Posterior cingulate gyrus (tissue), 11 donors: ENCODE measurements at regions not wholly inside any gene's neighbourhood (a gene's known extent, or its start where the extent isn't known, plus 50 kb on each side); places are given as distances from the start of the nearest gene placed in this dataset.
"Not testable (repeated sequence)": the region's sequence is repeated elsewhere in the genome, so short reads cannot be mapped to it uniquely, and the experiment has no call there.

Source experiments
- DNase-seq, 10 donors: peaks; one replicate each; pipeline versions ENCODE4 v3.0.0 to v3.0.0-alpha.2; 2020 to 2021; ENCODE audit warnings: mixed read lengths in 3 of 10
- intact Hi-C: fragments of 100-400 bp; cut with DNase I; formaldehyde crosslinking; loops from one replicate; pipeline ENCODE4 v1.15.1; 2023

DNA sequence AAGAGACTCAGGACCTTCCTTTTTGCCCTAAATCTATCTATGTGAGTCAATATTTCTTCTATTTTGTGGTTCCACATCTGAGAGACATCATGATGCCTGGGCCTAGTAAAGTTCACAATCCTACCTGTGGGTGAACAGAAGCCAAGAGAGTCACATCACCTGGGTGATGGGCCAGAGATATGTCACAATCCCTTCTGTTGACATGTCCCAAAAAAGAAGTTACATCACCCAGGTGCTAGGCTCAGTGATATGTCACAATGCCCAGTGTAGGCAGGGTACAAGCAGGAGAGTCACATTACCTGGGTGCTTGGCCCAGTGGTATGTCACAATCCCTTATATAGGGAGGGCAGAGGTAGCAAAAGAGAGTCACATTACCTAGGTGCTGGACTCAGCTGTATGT, 2101.9 kb downstream of the TP53TG3F start:
- DNase-seq: no peak
- intact Hi-C loops: no loop called here

DNA sequence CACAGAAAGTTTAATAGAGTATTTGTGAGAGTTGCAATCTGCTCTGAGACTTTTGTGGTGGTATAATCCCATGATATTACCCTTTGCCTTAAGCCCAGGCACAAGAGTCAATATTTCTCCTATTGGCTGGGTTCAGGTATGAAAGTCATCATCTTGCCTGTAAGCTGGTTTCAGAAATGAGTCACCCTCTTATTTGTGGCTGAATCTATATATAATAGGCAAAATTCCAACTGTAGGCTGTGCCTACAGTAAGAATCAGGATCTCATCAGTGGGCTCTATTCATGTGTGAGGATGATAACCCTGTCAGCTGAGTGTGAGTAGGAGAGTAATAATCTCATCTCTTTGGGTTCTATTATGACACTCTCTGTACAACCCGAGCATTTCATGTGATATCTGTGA, 2103.1 kb downstream of the TP53TG3F start:
- intact Hi-C loops: no loop called here
- DNase-seq: no peak

DNA sequence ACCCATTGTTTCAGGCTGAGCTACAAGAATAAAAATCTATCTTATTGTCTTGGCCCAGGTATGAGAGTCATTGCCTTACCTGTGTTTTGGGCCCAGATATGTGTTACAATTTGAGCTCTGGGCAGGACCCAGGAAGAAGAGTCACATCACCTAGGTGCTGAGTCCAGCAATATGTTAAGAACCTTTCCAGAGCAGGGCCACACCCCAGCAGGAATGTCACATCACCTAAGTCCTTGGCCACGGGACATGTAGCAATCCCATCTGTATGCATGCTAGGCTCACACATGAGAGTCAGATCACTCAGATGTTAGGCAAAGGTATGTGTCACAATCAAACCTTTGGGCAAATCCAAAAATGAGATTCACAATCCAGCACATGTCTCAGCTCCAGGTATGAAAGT, 2103.5 kb downstream of the TP53TG3F start:
- intact Hi-C loops: no loop called here
- DNase-seq: no peak

DNA sequence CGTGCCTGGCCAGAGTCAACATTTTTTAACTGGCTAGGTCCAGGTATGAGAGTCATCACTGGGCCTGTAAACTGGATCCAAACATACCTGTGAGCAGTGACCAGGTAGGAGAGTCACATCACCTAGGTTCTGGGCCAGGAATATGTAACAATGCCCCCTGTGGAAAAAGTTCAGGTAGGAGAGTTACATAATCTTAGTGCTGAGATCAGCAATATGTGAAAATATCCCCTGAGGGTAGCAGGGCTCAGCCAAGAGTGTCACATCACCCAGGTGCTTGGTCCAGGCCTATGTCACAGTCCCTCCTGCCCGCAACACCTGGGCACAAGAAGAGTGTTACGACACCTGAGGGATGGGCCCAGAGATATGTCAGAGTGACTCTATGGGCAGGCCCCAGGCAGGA, 2104.7 kb downstream of the TP53TG3F start:
- no peak for DNase-seq
- intact Hi-C loops: no loop called here

DNA sequence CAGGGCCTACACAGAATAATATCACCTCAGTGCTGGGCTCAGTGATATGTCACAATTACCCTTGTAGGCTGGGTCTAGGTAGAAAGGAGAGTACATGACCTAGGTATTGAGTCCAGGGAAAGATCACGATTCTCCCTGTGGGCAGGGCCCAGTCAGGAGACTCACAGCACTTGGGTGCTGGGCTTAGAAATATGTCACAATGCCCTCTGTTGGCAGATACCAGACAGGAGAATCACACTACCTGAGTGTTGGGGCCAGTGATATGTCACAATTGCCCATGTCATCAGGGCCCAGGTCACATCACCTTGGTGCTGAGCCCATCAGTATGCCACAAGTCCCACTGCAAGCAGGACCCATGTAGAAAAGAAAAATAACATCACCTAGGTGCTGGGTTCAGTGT, 2105.5 kb downstream of the TP53TG3F start:
- DNase-seq: no peak

DNA sequence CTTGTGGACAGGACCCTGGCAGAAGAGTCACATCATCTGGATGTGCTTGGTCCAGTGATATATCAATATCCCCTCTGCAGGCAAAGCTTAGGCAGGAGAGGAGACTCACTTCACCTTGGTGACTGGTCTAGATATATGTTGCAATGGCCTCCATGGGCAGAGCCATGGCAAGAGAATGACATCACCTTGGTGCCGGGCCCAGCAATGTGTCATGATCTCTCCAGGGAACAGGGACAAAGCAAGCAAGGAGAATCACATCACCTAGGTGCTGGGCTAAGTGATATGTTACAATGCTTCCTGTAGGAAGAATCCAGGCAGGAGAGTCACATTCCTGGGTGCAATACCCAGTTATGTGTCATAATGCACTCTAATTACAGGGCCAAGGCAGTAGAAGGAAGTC, 2106.2 kb downstream of the TP53TG3F start:
- no peak for DNase-seq
- intact Hi-C loops: no loop called here

More for the DNA sequence above, 2105.5 kb downstream of the TP53TG3F start:
- intact Hi-C loops: no loop called here

DNA sequence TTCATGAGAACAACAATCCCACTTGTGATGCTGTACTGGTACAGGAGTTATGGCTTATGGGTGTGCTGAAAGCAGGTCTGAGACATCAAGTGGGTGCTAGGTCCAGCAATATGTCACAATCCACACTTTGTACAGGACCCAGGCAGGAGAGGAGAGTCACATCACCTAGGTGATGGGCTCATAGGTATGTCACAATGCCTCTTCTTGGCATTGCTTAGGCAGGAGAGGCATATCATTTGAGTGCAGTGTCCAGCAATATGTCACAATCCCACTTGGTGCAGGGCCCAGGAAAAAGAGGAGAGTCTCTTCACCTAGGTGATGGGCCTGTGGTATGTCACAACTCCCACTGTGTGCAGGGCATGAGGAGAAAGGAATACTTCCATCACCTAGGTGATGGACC, 2110.0 kb downstream of the TP53TG3F start:
- intact Hi-C loops: no loop called here
- DNase-seq: no peak

DNA sequence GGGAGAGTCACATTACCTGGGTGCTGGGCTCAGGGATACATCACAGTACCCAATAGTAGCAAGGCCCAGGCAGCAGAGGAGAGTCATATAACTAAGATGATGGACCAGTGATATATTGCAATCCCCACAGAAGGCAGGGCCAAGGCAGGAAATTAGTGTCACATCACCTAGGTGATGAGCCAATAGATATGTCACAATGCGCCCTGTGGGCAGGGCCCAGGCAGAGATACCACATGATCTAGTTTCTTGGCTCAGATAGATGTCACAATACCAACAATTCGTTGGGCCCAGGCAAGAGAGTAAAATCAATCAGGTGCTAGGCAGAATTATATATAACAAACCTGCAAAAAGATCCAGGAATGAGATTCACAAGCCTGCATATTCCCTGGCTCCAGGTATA, 2111.5 kb downstream of the TP53TG3F start:
- intact Hi-C loops: no loop called here
- no peak for DNase-seq

DNA sequence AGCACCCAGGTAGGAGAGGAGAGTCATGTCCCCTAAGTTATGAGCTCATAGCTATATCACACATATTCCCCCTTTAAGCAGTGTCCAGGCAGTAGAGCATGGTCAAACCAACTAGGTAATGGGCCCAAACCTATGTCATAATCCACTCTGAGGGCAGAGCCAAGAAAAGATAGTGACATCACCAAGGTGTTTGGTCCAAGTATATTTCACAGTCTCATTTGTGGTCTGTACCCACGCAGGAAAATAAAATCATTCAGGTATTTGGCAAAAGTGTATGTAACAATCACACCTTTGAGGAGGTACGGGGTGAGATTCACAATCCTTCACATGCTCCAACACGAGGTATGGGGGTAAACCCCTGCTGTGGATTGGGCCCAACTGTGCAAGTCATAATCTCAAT, 2112.8 kb downstream of the TP53TG3F start:
- DNase-seq: no peak
- intact Hi-C loops: no loop called here

DNA sequence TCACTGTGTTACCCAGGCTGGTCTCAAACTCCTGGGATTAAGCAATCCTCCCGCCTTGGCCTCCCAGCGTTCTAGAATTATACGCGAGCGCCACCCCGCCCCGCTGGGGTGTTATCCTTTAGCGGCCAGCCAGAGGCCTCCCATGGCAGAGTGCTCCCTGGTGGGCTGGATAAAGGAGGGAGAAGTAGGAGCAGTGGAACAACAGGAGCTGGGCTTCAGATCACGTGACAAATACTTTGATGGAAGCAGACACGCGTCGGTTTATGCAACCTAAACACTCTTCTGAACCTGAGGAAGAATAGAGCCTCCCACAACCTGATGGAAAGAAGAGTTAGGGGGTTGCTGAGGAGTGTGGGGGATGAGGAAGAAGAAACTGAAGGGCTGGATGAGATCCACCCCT, 2114.0 kb downstream of the TP53TG3F start:
- intact Hi-C loops: no loop called here
- DNase-seq: no peak

DNA sequence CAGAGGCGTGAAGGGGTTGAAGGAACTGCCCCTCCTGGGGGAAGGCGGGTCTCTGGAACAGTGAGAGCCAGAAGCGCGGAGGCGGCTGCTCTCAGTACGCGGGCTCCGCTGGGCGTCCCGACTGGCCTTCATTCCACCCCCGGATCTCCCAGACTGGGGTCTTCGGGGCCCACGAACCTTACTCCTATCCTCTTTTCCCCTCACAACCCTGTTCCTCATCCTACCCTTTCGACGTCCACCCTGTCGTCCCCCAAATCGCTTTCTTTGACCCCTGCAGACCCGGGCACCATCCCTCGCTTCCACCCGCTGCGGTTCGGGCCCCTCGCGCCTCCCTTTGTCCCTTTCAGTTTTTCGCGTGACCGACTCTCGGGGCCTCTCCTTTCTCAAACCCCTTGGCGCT, 2114.6 kb downstream of the TP53TG3F start:
- DNase-seq: no peak
- intact Hi-C loops: no loop called here

DNA sequence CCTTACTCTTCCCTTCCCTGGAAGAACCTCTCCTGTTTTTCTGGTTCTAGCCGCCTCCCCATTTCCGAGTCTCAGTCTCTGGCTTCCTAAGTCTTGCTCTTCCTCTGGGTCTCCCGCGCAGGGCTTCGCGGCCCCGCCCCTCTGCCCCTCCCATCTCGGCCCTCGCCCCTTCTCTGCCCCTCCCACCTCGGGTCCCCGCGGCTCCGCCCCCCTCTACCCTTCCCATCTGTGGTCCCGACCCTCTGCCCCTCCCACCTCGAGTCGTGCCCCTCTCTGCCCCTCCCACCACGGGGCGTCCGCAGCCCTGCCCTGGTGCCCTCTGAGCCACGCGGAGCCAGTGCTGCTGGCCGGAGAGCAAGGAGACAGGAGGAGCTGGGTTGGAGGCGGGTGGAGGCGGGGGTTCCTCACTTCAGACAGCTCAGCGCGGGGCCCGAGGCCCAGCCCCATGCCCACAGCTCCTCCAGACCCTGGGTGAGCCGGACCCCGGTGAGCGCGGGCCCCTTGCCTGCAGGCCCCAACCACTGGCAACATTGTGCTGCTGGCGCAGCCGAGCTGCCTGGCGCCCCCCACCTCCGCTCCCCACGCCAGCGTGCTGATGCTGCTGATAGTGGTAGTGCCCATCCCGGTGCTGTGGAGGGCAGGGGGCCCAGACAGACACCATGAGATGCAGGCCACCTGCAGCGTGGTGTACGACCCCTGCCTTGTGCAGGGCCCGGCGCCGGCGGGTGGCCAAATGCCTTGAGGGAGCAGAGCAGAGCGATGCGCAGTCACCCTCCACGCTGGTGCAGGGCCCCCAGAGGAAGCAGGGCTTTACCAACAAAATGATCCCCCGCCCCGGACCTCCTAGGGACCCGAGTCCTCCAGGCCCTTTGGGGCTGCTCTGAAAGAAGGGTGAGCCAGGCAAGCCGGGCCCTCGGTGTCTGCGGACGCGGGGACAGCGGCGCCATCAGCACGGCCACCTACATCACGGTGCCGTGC, 2115.3 kb downstream of the TP53TG3F start:
- DNase-seq: peak in 2 of 10 donors; percentile 72 to 85
- intact Hi-C loops: no loop called here

DNA sequence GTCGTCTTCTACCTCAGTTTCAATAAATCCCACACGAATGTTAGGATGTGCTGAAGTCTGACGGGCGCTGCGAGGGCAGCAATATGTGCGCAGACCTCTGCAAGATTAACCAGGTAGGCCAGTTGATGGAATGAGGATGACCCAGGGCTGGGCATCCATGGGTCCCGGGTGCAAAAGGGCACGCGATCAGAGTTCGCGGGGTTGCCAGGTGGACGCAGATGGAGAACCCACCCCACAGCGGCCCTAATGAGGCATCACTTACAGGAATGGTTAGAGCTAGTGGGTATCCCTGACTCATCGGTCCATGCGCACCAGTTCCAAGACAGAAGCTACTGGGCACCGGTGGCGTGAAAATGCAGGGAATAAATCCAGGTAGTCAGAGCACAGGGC, 2116.0 kb downstream of the TP53TG3F start:
- peak in 1 of 10 donors; percentile 80 for DNase-seq
- intact Hi-C loops: no loop called here

DNA sequence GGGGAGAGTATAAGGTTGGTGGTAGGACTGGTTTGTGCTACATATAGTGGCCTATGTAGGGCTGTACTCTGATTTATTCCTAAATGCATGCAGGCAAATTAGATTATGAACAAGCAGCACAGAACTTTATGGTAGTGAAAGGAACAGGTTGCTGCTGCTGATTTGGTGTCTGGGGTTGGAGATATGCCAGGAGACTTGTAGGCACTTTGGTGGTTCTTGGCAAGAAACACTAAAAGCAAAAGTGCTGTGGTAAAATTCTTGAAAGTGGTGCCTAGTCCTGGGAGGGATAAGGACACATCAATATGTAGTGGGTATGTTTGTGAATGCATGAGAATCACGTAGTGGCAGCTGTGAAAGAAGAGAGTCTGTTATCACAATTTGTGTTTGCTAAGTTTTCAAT, 2126.0 kb downstream of the TP53TG3F start:
- no peak for DNase-seq
- intact Hi-C loops: no loop called here

DNA sequence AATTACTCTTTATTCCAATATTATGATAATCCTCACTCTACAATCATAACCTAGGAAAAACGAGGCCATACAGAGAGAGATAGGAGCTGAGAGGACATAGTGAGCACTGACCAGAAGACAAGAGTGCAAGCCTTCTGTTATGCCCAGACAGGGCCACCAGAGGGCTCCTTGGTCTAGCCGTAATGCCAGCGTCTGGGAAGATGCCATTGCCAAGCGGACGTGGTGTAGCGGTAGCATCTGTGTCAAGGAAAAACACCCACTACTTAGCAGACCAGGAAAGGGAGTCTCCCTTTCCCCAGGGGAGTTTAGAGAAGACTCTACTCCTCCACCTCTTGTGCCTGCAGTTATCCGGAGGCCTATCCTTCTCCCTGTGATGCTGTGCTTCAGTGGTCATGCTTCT, 2131.5 kb downstream of the TP53TG3F start:
- intact Hi-C loops, DNase-seq: not testable (repeated sequence)

DNA sequence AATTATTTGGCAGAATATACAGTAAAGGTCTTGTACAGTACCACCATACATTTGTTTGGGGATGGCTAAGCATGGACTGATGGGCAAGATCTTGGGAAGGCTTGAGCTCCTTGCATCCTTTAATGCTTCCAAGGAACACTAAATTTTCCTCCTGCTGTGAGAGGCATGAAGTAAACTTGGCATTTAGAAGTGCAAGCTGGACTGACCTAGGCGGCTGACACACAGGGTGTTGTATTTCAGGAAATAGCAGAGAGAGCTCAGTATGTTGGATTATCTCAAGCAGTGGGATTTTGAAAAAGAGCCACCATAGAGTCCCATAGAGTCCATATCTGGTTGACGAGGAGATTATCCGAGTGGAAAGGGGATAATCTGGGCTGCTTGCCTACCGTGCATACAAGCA, 2137.1 kb downstream of the TP53TG3F start:
- intact Hi-C loops: no loop called here
- no peak for DNase-seq

DNA sequence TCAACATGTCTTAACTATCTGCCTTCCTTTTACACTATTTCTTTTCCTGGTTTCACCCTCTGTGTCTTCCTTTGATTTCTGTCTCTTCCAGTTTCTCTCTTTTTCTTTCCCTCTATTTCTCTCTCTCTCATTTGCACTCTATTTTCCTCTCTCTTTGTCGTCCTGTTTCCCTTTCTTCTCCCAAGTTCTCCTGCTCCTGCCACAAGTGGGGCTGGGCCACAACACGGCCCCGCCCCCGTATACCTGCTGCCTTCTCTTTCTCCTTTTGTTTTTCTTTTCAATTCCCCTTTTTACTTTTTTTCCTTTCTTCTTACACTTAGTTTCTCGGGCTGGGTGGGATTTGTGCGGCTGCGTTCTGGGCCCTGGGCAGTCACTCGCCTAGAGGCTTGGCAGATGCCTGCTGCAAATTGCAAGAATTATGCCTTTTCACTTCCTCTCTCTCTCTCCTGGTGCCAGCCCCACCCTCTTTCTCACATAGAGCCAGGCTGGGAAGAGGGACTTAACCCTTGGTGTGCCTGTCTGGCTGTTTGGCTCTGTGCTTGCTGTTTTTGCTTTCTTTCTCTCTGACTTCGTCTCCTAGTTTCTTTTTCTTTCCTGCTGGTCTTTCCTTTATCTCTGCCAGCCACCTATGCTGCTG, 2139.4 kb downstream of the TP53TG3F start:
- intact Hi-C loops: no loop called here
- no peak for DNase-seq

DNA sequence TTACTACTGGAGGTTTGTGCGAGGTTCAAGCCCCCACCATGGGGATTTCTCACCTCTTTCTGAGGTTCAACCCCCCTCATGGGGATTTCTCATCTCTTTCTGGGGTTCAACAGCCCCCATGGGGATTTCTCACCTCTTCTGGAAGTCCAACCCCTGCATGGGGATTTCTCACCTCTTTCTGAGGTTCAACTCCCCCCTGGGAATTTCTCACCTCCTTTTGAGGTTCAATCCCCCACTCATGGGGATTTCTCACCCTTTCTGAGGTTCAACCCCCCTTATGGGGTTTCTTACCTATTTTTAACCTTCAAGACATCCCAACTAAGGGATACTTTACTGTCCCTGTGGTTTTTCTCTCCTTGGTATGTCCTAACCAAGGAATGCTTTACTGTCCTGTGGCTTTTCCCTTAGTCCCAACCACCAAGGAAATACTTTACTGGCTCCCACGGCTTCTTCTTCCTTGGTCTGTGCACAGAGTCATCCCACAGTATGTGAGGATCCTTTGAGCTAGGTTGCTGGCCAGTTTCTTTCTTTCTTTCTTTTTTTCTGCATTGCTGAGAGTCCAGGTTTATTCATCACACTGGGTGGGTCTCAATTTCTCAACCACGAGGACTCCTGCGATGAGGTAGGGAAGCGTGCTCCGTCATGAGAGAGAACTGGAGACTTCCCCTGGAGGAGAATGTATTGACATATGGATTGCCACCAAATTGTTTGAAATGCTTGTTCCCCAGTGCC, 2140.2 kb downstream of the TP53TG3F start:
- intact Hi-C loops: no loop called here
- DNase-seq: no peak

DNA sequence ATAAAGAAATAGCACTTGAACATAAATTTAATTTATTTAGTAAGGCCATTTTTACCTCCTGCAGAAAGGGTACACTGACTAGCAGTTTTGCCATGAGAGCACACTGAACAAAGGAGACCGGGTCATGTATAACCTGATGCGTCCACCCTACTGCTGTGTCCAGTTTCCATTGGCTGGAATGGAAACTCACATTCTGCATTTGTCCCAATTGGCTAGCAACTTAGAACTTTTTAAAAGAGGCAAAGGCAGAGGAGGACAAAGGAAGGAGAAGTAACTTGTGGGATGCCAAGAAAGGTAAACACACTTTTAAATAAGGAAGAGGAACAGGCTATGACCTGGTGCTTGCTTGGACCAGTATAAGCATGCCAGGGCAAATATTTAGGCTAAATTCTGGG, 2140.7 kb downstream of the TP53TG3F start:
- DNase-seq, intact Hi-C loops: not testable (repeated sequence)

DNA sequence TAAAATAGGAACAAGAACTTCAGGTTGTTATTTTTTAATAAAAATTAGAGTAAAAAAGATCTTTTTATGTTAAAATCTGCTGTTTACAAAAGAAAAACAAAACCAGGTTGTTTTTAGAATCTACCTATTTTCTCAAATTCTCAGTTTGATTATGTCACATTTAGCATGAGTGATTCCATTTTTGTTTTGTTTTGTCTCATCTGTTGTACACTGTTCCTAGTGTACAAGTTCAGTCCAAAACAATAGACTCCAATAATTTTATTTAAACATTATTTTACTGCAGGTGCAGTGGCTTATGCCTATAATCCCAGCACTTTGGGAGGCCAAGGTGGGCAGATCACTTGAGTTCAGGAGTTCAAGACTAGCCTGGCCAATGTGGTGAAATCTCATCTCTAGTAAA, 2142.7 kb downstream of the TP53TG3F start:
- intact Hi-C loops: no loop called here
- DNase-seq: no peak

DNA sequence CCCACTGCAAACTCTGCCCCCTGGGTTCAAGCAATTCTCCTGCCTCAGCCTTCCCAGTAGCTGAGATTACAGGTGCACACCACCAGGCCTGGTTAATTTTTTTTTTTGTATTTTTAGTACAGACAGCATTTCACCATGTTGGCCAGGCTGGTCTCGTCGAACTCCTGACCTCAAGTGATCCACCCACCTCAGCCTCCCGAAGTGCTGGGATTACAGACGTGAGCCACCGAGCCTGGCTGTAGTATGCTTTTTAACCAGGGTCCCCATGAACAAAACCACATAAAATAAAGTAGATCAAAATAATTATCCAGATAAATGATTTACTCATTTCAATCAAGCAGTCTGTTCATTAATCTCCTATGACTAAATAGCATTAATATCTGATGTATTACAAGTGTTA, 2144.0 kb downstream of the TP53TG3F start:
- DNase-seq, intact Hi-C loops: not testable (repeated sequence)
